MM.1S (cell line): ENCODE measurements at regions not wholly inside any gene's neighbourhood (a gene's known extent, or its start where the extent isn't known, plus 50 kb on each side); places are given as distances from the start of the nearest gene placed in this dataset.

ENCODE experiments used
- DNase-seq: peaks from one replicate; pipeline ENCODE4 v3.0.0-alpha.2; 2015
- H2AFZ ChIP-seq: fragments of 300-600 bp; sonication (generic); 2 replicates; pipeline ENCODE4 v1.6.0; 2016; ENCODE audit warnings: antibody characterized with exemption, low read length
- H3F3A ChIP-seq: fragments of 300-600 bp; sonication (generic); 2 replicates; pipeline ENCODE4 v1.6.1; 2016; ENCODE audit warnings: mild to moderate bottlenecking, antibody characterized with exemption, low read length, moderate library complexity, mixed read lengths; ENCODE audit not compliant: insufficient read depth
- H3K27ac ChIP-seq: fragments of 300-600 bp; sonication (generic); 2 replicates; pipeline ENCODE4 v1.5.1; 2016; ENCODE audit warnings: mild to moderate bottlenecking, low read length
- H3K27me3 ChIP-seq: fragments of 300-600 bp; sonication (generic); replicated peaks from 2 replicates; pipeline ENCODE4 v1.6.0; 2016; ENCODE audit warnings: low read length; ENCODE audit not compliant: insufficient read depth
- H3K36me3 ChIP-seq: fragments of 300-600 bp; sonication (generic); replicated peaks from 2 replicates; pipeline ENCODE4 v1.6.1; 2016; ENCODE audit warnings: mild to moderate bottlenecking, low read length, mixed read lengths; ENCODE audit not compliant: insufficient read depth
- H3K4me1 ChIP-seq: fragments of 300-600 bp; sonication (generic); 2 replicates; pipeline ENCODE4 v1.6.1; 2016; ENCODE audit warnings: low read length, mixed read lengths
- H3K4me2 ChIP-seq: fragments of 300-600 bp; sonication (generic); 2 replicates; pipeline ENCODE4 v1.6.0; 2016; ENCODE audit warnings: low read depth, low read length
- H3K4me3 ChIP-seq: fragments of 300-600 bp; sonication (generic); 2 replicates; pipeline ENCODE4 v1.5.1; 2016; ENCODE audit warnings: low read length, mixed read lengths
- H3K79me2 ChIP-seq: fragments of 300-600 bp; sonication (generic); 2 replicates; pipeline ENCODE4 v1.6.1; 2016; ENCODE audit warnings: mixed run types, low read length, mixed read lengths
- H3K9ac ChIP-seq: fragments of 300-600 bp; sonication (generic); 2 replicates; pipeline ENCODE4 v1.6.1; 2016; ENCODE audit warnings: low read length, mixed read lengths
- H3K9me2 ChIP-seq: fragments of 300-600 bp; sonication (generic); replicated peaks from 2 replicates; pipeline ENCODE4 v1.6.1; 2016; ENCODE audit warnings: mild to moderate bottlenecking, low read length, mixed read lengths; ENCODE audit not compliant: insufficient read depth
- H3K9me3 ChIP-seq: fragments of 300-600 bp; sonication (generic); replicated peaks from 2 replicates; pipeline ENCODE4 v1.6.1; 2016; ENCODE audit warnings: mild to moderate bottlenecking, low read length, mixed read lengths; ENCODE audit not compliant: insufficient read depth
- H4K20me1 ChIP-seq: fragments of 300-600 bp; sonication (generic); 2 replicates; pipeline ENCODE4 v1.6.1; 2016; ENCODE audit warnings: mild to moderate bottlenecking, low read length, moderate library complexity, mixed read lengths; ENCODE audit not compliant: insufficient read depth
- EZH2 ChIP-seq: fragments of 300-600 bp; sonication (generic); optimal IDR thresholded peaks from 2 replicates; pipeline ENCODE3; 2017; ENCODE audit warnings: low read depth, mild to moderate bottlenecking, antibody characterized with exemption, low read length, mixed read lengths
- EZH2phosphoT487 ChIP-seq: fragments of 300-600 bp; sonication (generic); IDR thresholded peaks from 2 replicates; pipeline ENCODE4 v1.6.1; 2018; ENCODE audit warnings: antibody characterized with exemption, low read length
- TF ChIP-seq, protein P1 (sequence below): fragments of 300-600 bp; sonication (generic); IDR thresholded peaks from 2 replicates; pipeline ENCODE4 v1.5.1; 2016; ENCODE audit warnings: antibody characterized with exemption, low read length, mixed read lengths

DNA sequence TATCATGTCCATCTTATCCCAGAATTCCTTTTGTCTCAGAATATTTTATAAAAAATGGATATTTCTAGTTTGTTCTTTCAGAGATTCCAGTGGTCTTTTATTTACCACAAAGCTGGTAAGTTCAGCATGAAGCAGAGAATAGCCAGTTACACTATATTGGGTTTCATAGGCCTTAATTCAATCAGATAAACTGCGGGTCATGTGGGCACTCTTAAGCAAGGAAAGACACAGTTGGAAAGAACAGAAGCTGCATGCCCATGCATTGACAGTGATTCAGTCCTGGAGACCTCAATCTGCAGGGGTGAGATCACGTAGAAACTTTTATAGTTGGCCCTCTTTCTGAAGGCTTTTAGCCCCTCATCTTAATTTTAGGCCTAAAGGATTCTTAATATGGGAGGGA lies 281.3 kb upstream of the IGFBP3 start:
- Histone ChIP-seq H3K27ac (no peak overlapping the region), H3K9me2 (no peaks in the 10 kb centered on the region), H3K27me3 (no peaks in the 10 kb centered on the region), H3K4me1 (peaks cover 14% of the 10 kb centered on the region), H3K36me3 (no peaks in the 10 kb centered on the region), H3K79me2 (no peaks in the 10 kb centered on the region), H2AFZ (no peak overlapping the region), H4K20me1 (no peaks in the 10 kb centered on the region), H3F3A (no peaks in the 10 kb centered on the region), H3K9ac (no peak overlapping the region), H3K4me2 (no peak overlapping the region), H3K4me3 (no peak overlapping the region), H3K9me3 (no peaks in the 10 kb centered on the region)
- TF ChIP-seq EZH2 (no peak), EZH2phosphoT487 (no peak)
- TF ChIP-seq, protein P1, sequence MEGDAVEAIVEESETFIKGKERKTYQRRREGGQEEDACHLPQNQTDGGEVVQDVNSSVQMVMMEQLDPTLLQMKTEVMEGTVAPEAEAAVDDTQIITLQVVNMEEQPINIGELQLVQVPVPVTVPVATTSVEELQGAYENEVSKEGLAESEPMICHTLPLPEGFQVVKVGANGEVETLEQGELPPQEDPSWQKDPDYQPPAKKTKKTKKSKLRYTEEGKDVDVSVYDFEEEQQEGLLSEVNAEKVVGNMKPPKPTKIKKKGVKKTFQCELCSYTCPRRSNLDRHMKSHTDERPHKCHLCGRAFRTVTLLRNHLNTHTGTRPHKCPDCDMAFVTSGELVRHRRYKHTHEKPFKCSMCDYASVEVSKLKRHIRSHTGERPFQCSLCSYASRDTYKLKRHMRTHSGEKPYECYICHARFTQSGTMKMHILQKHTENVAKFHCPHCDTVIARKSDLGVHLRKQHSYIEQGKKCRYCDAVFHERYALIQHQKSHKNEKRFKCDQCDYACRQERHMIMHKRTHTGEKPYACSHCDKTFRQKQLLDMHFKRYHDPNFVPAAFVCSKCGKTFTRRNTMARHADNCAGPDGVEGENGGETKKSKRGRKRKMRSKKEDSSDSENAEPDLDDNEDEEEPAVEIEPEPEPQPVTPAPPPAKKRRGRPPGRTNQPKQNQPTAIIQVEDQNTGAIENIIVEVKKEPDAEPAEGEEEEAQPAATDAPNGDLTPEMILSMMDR: no peak
- DNase-seq: no peak

DNA sequence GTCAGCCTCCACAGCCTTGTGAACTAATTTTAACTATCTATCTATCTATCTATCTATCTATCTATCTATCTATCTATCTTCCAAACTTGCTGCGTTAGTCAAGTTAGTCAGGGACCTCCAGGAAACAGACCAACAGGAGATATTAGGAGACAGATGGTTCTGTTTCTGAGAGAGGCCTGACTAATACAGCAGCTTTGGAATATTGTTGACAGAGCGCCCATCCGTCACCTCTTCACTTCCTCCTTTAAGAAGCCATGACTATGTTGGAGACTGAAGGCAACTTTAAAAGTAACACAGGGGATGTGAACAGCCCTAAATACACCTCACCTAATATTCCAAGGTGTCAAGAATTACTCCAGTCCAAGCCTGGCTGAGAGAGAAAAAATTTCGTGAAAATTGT lies 280.9 kb upstream of the IGFBP3 start:
- TF ChIP-seq EZH2: no peak
- TF ChIP-seq EZH2phosphoT487: no peak
- TF ChIP-seq, protein P1: no peak
- no peaks in the 10 kb centered on the region for H3K79me2 ChIP-seq
- H3K36me3 ChIP-seq: no peaks in the 10 kb centered on the region
- H3F3A ChIP-seq: no peaks in the 10 kb centered on the region
- no peaks in the 10 kb centered on the region for H4K20me1 ChIP-seq
- no peak overlapping the region for H3K27ac ChIP-seq
- H3K9ac ChIP-seq: no peak overlapping the region
- H2AFZ ChIP-seq: no peak overlapping the region
- H3K9me2 ChIP-seq: no peaks in the 10 kb centered on the region
- no peaks in the 10 kb centered on the region for H3K9me3 ChIP-seq
- H3K27me3 ChIP-seq: no peaks in the 10 kb centered on the region
- DNase-seq: no peak
- H3K4me1 ChIP-seq: peaks cover 10% of the 10 kb centered on the region
- no peak overlapping the region for H3K4me3 ChIP-seq
- no peak overlapping the region for H3K4me2 ChIP-seq

DNA sequence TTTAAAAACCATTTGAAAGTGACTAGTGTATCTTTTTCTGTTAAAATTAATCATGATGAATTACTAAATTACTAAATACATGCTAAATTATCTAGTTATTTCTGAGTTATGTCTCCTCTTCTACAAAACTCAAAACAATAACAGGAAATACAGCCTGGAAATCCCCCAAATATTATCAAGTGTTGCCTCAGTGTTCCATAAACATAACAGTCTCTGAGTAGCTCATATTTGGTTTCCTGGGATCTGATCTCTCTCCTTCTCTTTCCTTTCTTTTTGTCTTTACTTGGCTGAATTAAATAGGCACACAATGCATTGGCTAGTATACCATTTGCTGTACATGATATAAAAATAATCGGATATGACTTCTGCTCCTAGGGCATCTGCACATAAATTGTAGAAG lies 277.6 kb upstream of the IGFBP3 start:
- no peak overlapping the region for H3K27ac ChIP-seq
- H4K20me1 ChIP-seq: no peaks in the 10 kb centered on the region
- no peaks in the 10 kb centered on the region for H3K9me3 ChIP-seq
- no peaks in the 10 kb centered on the region for H3K4me1 ChIP-seq
- H3F3A ChIP-seq: no peaks in the 10 kb centered on the region
- no peak overlapping the region for H3K4me3 ChIP-seq
- TF ChIP-seq EZH2 (no peak), EZH2phosphoT487 (no peak)
- TF ChIP-seq, protein P1: no peak
- no peaks in the 10 kb centered on the region for H3K79me2 ChIP-seq
- no peaks in the 10 kb centered on the region for H3K27me3 ChIP-seq
- no peak for DNase-seq
- no peaks in the 10 kb centered on the region for H3K36me3 ChIP-seq
- no peak overlapping the region for H2AFZ ChIP-seq
- H3K9me2 ChIP-seq: no peaks in the 10 kb centered on the region
- H3K9ac ChIP-seq: no peak overlapping the region
- no peak overlapping the region for H3K4me2 ChIP-seq
